HepG2 (cell line): ENCODE measurements at regions not wholly inside any gene's neighbourhood (a gene's known extent, or its start where the extent isn't known, plus 50 kb on each side); places are given as distances from the start of the nearest gene placed in this dataset.

Source experiments
- ATAC-seq: fragments of 200-7000 bp; cut with Tn5 transposase; 3 replicates; pipeline ENCODE4 v1.9.1; 2020; ENCODE audit warnings: mild to moderate bottlenecking, moderate library complexity
- BruUV-seq: library from RNA; stranded (reverse); fragments of 400-500 nt; replicated peaks from 2 replicates; lab custom pipeline; 2021; lab: Mats Ljungman, UMichigan
- CTCF ChIA-PET: fragments of 300-600 bp; formaldehyde crosslinking; extraction: SDS; loops from one replicate; lab custom pipeline; 2021; ENCODE audit warnings: low total read pairs, inconsistent platforms, low intra/inter-chr PET ratio; lab: Yijun Ruan, JAX
- POLR2A ChIA-PET: fragments of 350-600 bp; sonication (Branson Sonifier 250); formaldehyde crosslinking; loops from one replicate; lab custom pipeline; 2020; ENCODE audit warnings: antibody characterized with exemption, inconsistent platforms; lab: Yijun Ruan, JAX
- DNase-seq: peaks from one replicate; pipeline ENCODE4 v3.0.0-alpha.2; 2015; ENCODE audit warnings: low spot score
- FAIRE-seq: peaks from 3 replicates; lab custom pipeline; 2011; peaks lifted over from hg19 to GRCh38; lab: Jason Lieb, UNC
- H2AFZ ChIP-seq: one replicate; pipeline ENCODE4 v1.6.1; 2011; ENCODE audit warnings: low read length, inconsistent platforms
- H3K27ac ChIP-seq: fragments of 300-600 bp; 3 replicates; pipeline ENCODE4 v1.8.0; 2011; ENCODE audit warnings: mixed run types, mild to moderate bottlenecking, mixed read lengths, low read length, inconsistent platforms; ENCODE audit not compliant: insufficient read depth; ENCODE audit errors: extremely low read length
- H3K27me3 ChIP-seq, 2 experiments: fragments of 200-600 bp in 1 of 2; 2 replicates in 1 of 2; 3 replicates in 1 of 2; pipeline versions ENCODE4 v1.6.0 to v1.8.0; 2011; ENCODE audit warnings: low read length in 2 of 2, mild to moderate bottlenecking in 2 of 2, moderate library complexity in 2 of 2, inconsistent platforms in 1 of 2; ENCODE audit not compliant: insufficient read depth in 2 of 2, control insufficient read depth in 1 of 2
- H3K36me3 ChIP-seq, 2 experiments: fragments of 200-600 bp in 1 of 2; replicated peaks in 1 of 2; 2 replicates in 1 of 2; 3 replicates in 1 of 2; pipeline versions ENCODE4 v1.5.1 to v1.8.0; 2011; ENCODE audit warnings: low read length in 2 of 2, inconsistent platforms in 1 of 2; ENCODE audit not compliant: insufficient read depth in 2 of 2, control insufficient read depth in 1 of 2
- H3K4me1 ChIP-seq: 2 replicates; pipeline ENCODE4 v1.5.1; 2012; ENCODE audit warnings: low read length, inconsistent platforms; ENCODE audit not compliant: insufficient read depth
- H3K4me2 ChIP-seq: 2 replicates; pipeline ENCODE4 v1.6.0; 2011; ENCODE audit warnings: low read depth, low read length, inconsistent platforms
- H3K4me3 ChIP-seq, 3 experiments: fragments of 200-600 bp in 1 of 3; sonication (generic), shearing (Covaris generic) in 1 of 3; replicated peaks in 1 of 3; 2 replicates each; pipeline ENCODE4 v1.5.1; 2011 to 2016; ENCODE audit warnings: low read length in 3 of 3, inconsistent platforms in 2 of 3, low read depth in 2 of 3, mild to moderate bottlenecking in 2 of 3, control low read depth in 1 of 3, mixed read lengths in 1 of 3; ENCODE audit not compliant: insufficient read depth in 1 of 3
- H3K79me2 ChIP-seq: one replicate; pipeline ENCODE4 v1.6.1; 2011; ENCODE audit warnings: low read length, inconsistent platforms; ENCODE audit not compliant: insufficient read depth
- H3K9ac ChIP-seq: 2 replicates; pipeline ENCODE4 v1.6.0; 2011; ENCODE audit warnings: mild to moderate bottlenecking, low read depth, low read length, inconsistent platforms; ENCODE audit not compliant: insufficient read depth
- H3K9me3 ChIP-seq: 2 replicates; pipeline ENCODE4 v1.5.1; 2012; ENCODE audit warnings: mild to moderate bottlenecking, low read length
- H4K20me1 ChIP-seq: 2 replicates; pipeline ENCODE4 v1.6.0; 2011; ENCODE audit warnings: inconsistent platforms, mild to moderate bottlenecking, low read length, moderate library complexity; ENCODE audit not compliant: insufficient read depth
- BCL3 ChIP-seq: sonication (generic); formaldehyde crosslinking; IDR thresholded peaks from 2 replicates; pipeline ENCODE4 v1.5.1; 2020; ENCODE audit warnings: mild to moderate bottlenecking, missing genetic modification reagents, moderate library complexity
- FOXA1 ChIP-seq, 2 experiments: fragments of 450-650 bp in 1 of 2; sonication (generic) in 1 of 2; formaldehyde crosslinking in 1 of 2; IDR thresholded peaks; 2 replicates each; pipeline versions ENCODE4 v1.4.0 to v1.6.1; 2016 to 2020; ENCODE audit warnings: missing genetic modification reagents in 1 of 2
- MAZ ChIP-seq, 2 experiments: sonication (generic) in 1 of 2; formaldehyde crosslinking in 1 of 2; IDR thresholded peaks; 2 replicates each; pipeline versions ENCODE4 v1.5.0 to v1.6.1; 2012 to 2020; ENCODE audit warnings: low read depth in 2 of 2, mild to moderate bottlenecking in 2 of 2, borderline replicate concordance in 1 of 2, improper control_type of control experiment in 1 of 2, low read length in 1 of 2, missing genetic modification reagents in 1 of 2, moderate library complexity in 1 of 2
- RARG ChIP-seq: sonication (generic); formaldehyde crosslinking; IDR thresholded peaks from 2 replicates; pipeline ENCODE4 v1.4.0; 2020; ENCODE audit warnings: low read depth, mild to moderate bottlenecking, missing genetic modification reagents
- ZNF10 ChIP-seq: sonication (generic); formaldehyde crosslinking; IDR thresholded peaks from 2 replicates; pipeline ENCODE4 v1.4.0; 2020; ENCODE audit warnings: mild to moderate bottlenecking, low read depth, missing genetic modification reagents, borderline replicate concordance
- ZNF253 ChIP-seq: sonication (generic); formaldehyde crosslinking; IDR thresholded peaks from 2 replicates; pipeline ENCODE4 v1.8.0; 2022; ENCODE audit warnings: mild to moderate bottlenecking, missing genetic modification reagents, borderline replicate concordance
- ZNF619 ChIP-seq: sonication (generic); formaldehyde crosslinking; IDR thresholded peaks from 2 replicates; pipeline ENCODE4 v1.4.0; 2020; ENCODE audit warnings: mild to moderate bottlenecking, missing genetic modification reagents
- ZXDC ChIP-seq: sonication (generic); formaldehyde crosslinking; IDR thresholded peaks from 2 replicates; pipeline ENCODE4 v1.5.0; 2020; ENCODE audit warnings: mild to moderate bottlenecking, missing genetic modification reagents
- in situ Hi-C: cut with HindIII; loops from 2 replicates; pipeline ENCODE4 v1.10.0; 2017; ENCODE audit warnings: low pct_unique_long_range_greater_than_20kb; ENCODE audit not compliant: extremely low pct_ligation_motif_present
- intact Hi-C: fragments of 100-400 bp; cut with micrococcal nuclease; formaldehyde crosslinking; loops from one replicate; pipeline ENCODE4 v1.10.0; 2022; ENCODE audit not compliant: unreplicated experiment
- TF ChIP-seq, protein P1 (sequence below): IDR thresholded peaks from 2 replicates; pipeline ENCODE4 v1.4.0; 2020; ENCODE audit warnings: mild to moderate bottlenecking, missing genetic modification reagents
- TF ChIP-seq, protein P2 (sequence below): sonication (generic); formaldehyde crosslinking; IDR thresholded peaks from 2 replicates; pipeline ENCODE4 v1.8.0; 2022; ENCODE audit warnings: mild to moderate bottlenecking, missing genetic modification reagents; ENCODE audit not compliant: insufficient replicate concordance
- TF ChIP-seq, protein P3 (sequence below): sonication (generic); formaldehyde crosslinking; IDR thresholded peaks from 2 replicates; pipeline ENCODE4 v1.4.0; 2020; ENCODE audit warnings: missing genetic modification reagents

DNA sequence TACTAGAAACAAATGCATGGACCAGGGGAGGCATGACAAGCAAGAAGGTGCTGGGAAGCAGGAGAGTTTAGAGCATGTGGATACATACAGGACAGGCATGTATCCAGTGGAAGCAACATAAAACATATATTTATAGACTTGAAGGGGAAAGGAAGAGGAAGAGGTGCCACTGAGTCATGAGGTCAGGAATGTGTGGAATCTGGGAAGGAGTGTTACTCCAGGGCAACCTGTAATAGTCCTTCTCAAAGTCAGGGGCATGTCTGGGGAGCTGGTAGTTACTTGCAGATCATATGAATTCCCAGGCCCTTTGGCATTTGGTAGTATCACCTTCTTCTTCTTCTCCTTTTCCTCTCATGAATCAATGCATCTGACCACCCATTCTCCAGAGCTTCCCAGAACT is 246.6 kb downstream of the XPNPEP1 start:
- H4K20me1 ChIP-seq = no peaks in the 10 kb centered on the region
- FAIRE-seq (no peak), DNase-seq (no peak), ATAC-seq (no peak)
- no peak overlapping the region for H3K4me3 ChIP-seq
- no peak overlapping the region for H3K27ac ChIP-seq
- H3K79me2 ChIP-seq = no peaks in the 10 kb centered on the region
- no peaks in the 10 kb centered on the region for H3K9me3 ChIP-seq
- ChIA-PET CTCF (no interaction called here), POLR2A (no interaction called here)
- no peak overlapping the region for H3K4me2 ChIP-seq
- H3K4me1 ChIP-seq = no peaks in the 10 kb centered on the region
- intact Hi-C loops (no loop called here), in situ Hi-C loops (no loop called here)
- no TSS peak for BruUV-seq
- H2AFZ ChIP-seq = no peak overlapping the region
- H3K36me3 ChIP-seq = no peaks in the 10 kb centered on the region
- H3K9ac ChIP-seq = no peak overlapping the region
- H3K27me3 ChIP-seq = no peaks in the 10 kb centered on the region
- TF ChIP-seq FOXA1 (IDR thresholded peaks at IDR 0.05) = no peak
- no peak for TF ChIP-seq FOXA1 (CRISPR knock-in tag; IDR thresholded peaks at IDR 0.05)
- no peak for TF ChIP-seq BCL3 (CRISPR knock-in tag)
- no peak for TF ChIP-seq ZNF619 (CRISPR knock-in tag)
- no peak for TF ChIP-seq RARG (CRISPR knock-in tag)
- TF ChIP-seq MAZ (IDR thresholded peaks at IDR 0.05; ENCODE audit: borderline replicate concordance, low read depth, low read length) = no peak
- TF ChIP-seq MAZ (CRISPR knock-in tag; IDR thresholded peaks at IDR 0.05; ENCODE audit: low read depth) = no peak
- no peak for TF ChIP-seq ZXDC (CRISPR knock-in tag)
- TF ChIP-seq, protein P1, sequence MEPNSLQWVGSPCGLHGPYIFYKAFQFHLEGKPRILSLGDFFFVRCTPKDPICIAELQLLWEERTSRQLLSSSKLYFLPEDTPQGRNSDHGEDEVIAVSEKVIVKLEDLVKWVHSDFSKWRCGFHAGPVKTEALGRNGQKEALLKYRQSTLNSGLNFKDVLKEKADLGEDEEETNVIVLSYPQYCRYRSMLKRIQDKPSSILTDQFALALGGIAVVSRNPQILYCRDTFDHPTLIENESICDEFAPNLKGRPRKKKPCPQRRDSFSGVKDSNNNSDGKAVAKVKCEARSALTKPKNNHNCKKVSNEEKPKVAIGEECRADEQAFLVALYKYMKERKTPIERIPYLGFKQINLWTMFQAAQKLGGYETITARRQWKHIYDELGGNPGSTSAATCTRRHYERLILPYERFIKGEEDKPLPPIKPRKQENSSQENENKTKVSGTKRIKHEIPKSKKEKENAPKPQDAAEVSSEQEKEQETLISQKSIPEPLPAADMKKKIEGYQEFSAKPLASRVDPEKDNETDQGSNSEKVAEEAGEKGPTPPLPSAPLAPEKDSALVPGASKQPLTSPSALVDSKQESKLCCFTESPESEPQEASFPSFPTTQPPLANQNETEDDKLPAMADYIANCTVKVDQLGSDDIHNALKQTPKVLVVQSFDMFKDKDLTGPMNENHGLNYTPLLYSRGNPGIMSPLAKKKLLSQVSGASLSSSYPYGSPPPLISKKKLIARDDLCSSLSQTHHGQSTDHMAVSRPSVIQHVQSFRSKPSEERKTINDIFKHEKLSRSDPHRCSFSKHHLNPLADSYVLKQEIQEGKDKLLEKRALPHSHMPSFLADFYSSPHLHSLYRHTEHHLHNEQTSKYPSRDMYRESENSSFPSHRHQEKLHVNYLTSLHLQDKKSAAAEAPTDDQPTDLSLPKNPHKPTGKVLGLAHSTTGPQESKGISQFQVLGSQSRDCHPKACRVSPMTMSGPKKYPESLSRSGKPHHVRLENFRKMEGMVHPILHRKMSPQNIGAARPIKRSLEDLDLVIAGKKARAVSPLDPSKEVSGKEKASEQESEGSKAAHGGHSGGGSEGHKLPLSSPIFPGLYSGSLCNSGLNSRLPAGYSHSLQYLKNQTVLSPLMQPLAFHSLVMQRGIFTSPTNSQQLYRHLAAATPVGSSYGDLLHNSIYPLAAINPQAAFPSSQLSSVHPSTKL = no peak
- TF ChIP-seq, protein P2, sequence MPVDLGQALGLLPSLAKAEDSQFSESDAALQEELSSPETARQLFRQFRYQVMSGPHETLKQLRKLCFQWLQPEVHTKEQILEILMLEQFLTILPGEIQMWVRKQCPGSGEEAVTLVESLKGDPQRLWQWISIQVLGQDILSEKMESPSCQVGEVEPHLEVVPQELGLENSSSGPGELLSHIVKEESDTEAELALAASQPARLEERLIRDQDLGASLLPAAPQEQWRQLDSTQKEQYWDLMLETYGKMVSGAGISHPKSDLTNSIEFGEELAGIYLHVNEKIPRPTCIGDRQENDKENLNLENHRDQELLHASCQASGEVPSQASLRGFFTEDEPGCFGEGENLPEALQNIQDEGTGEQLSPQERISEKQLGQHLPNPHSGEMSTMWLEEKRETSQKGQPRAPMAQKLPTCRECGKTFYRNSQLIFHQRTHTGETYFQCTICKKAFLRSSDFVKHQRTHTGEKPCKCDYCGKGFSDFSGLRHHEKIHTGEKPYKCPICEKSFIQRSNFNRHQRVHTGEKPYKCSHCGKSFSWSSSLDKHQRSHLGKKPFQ (CRISPR knock-in tag) = no peak
- no peak for TF ChIP-seq ZNF253 (CRISPR knock-in tag)
- no peak for TF ChIP-seq ZNF10 (CRISPR knock-in tag)
- TF ChIP-seq, protein P3, sequence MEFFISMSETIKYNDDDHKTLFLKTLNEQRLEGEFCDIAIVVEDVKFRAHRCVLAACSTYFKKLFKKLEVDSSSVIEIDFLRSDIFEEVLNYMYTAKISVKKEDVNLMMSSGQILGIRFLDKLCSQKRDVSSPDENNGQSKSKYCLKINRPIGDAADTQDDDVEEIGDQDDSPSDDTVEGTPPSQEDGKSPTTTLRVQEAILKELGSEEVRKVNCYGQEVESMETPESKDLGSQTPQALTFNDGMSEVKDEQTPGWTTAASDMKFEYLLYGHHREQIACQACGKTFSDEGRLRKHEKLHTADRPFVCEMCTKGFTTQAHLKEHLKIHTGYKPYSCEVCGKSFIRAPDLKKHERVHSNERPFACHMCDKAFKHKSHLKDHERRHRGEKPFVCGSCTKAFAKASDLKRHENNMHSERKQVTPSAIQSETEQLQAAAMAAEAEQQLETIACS (CRISPR knock-in tag) = no peak
